H1 (cell line): ENCODE measurements at regions not wholly inside any gene's neighbourhood (a gene's known extent, or its start where the extent isn't known, plus 50 kb on each side); places are given as distances from the start of the nearest gene placed in this dataset.

ENCODE experiments used
- CTCF ChIA-PET: fragments of 300-600 bp; sonication (Branson Sonifier 250); formaldehyde crosslinking; loops from one replicate; lab custom pipeline; 2021; ENCODE audit not compliant: partially characterized antibody; lab: Charles Lee
- POLR2A ChIA-PET: fragments of 300-600 bp; sonication (Branson Sonifier 250); formaldehyde crosslinking; loops from one replicate; lab custom pipeline; 2021; ENCODE audit warnings: inconsistent platforms; ENCODE audit not compliant: partially characterized antibody; lab: Charles Lee
- DNase-seq, 2 experiments: peaks; one replicate each; pipeline versions ENCODE4 v3.0.0 to v3.0.0-alpha.2; 2010 to 2022; ENCODE audit warnings: low spot score in 2 of 2, low read depth in 1 of 2, mixed read lengths in 1 of 2
- FAIRE-seq: peaks from 2 replicates; lab custom pipeline; 2011; peaks lifted over from hg19 to GRCh38; lab: Jason Lieb, UNC
- H2AFZ ChIP-seq: 2 replicates; pipeline ENCODE4 v1.8.1; 2012; ENCODE audit warnings: low read length, inconsistent platforms
- H2AK5ac ChIP-seq: 2 replicates; pipeline ENCODE4 v1.6.1; 2013; ENCODE audit warnings: low read depth, low read length
- H2BK120ac ChIP-seq: replicated peaks from 2 replicates; pipeline ENCODE3; 2013; ENCODE audit warnings: low read depth, low read length, inconsistent platforms
- H2BK12ac ChIP-seq: 2 replicates; pipeline ENCODE4 v1.6.1; 2013; ENCODE audit warnings: low read depth, low read length
- H2BK15ac ChIP-seq: 2 replicates; pipeline ENCODE4 v1.6.1; 2013; ENCODE audit warnings: low read length
- H2BK20ac ChIP-seq: 2 replicates; pipeline ENCODE4 v1.6.1; 2013; ENCODE audit warnings: low read length
- H2BK5ac ChIP-seq: 2 replicates; pipeline ENCODE4 v1.6.1; 2013; ENCODE audit warnings: low read depth, low read length
- H3K14ac ChIP-seq: 2 replicates; pipeline ENCODE4 v1.6.1; 2013; ENCODE audit warnings: inconsistent platforms; ENCODE audit not compliant: insufficient read length
- H3K18ac ChIP-seq: 2 replicates; pipeline ENCODE4 v1.6.1; 2013; ENCODE audit warnings: low read length; ENCODE audit errors: extremely low read depth
- H3K23ac ChIP-seq: 2 replicates; pipeline ENCODE4 v1.6.1; 2013; ENCODE audit warnings: inconsistent platforms; ENCODE audit not compliant: insufficient read length
- H3K23me2 ChIP-seq: 2 replicates; pipeline ENCODE4 v1.6.1; 2013; ENCODE audit warnings: low read depth, low read length
- H3K27ac ChIP-seq: 2 replicates; pipeline ENCODE4 v1.6.1; 2011; ENCODE audit warnings: low read depth, low read length, inconsistent platforms
- H3K27me3 ChIP-seq, 4 experiments: replicated peaks in 1 of 4; 1 replicate in 1 of 4; 2 replicates in 3 of 4; pipeline versions ENCODE4 v1.6.1 to v1.8.1; 2011 to 2013; ENCODE audit warnings: low read length in 3 of 4, mild to moderate bottlenecking in 3 of 4, inconsistent platforms in 2 of 4, mixed read lengths in 2 of 4, moderate library complexity in 1 of 4; ENCODE audit not compliant: control insufficient read depth in 3 of 4, insufficient read depth in 3 of 4; ENCODE audit errors: extremely low read depth in 1 of 4
- H3K36me3 ChIP-seq, 4 experiments: 2 replicates each; pipeline versions ENCODE4 v1.6.1 to v1.8.1; 2011 to 2013; ENCODE audit warnings: mild to moderate bottlenecking in 4 of 4, low read length in 3 of 4, moderate library complexity in 2 of 4, control low read depth in 1 of 4, inconsistent platforms in 1 of 4; ENCODE audit not compliant: insufficient read depth in 4 of 4, control insufficient read depth in 2 of 4
- H3K4ac ChIP-seq: replicated peaks from 2 replicates; pipeline ENCODE3; 2013; ENCODE audit warnings: low read length, low read depth, mixed read lengths, inconsistent platforms; ENCODE audit not compliant: insufficient read length
- H3K4me1 ChIP-seq, 4 experiments: replicated peaks in 1 of 4; 1 replicate in 1 of 4; 2 replicates in 3 of 4; pipeline versions ENCODE4 v1.6.1 to v1.8.1; 2011 to 2013; ENCODE audit warnings: low read length in 3 of 4, inconsistent platforms in 2 of 4, mixed read lengths in 1 of 4; ENCODE audit not compliant: insufficient read depth in 4 of 4, control insufficient read depth in 3 of 4
- H3K4me2 ChIP-seq, 2 experiments: 2 replicates each; pipeline versions ENCODE4 v1.6.1 to v1.8.1; 2011 to 2013; ENCODE audit warnings: low read depth in 2 of 2, low read length in 2 of 2, control low read depth in 1 of 2, inconsistent platforms in 1 of 2, mild to moderate bottlenecking in 1 of 2; ENCODE audit not compliant: insufficient read depth in 1 of 2
- H3K4me3 ChIP-seq, 4 experiments: fragments of 200-600, 300-600 bp in 1 of 4; sonication (generic), shearing (Covaris generic), sonication (Bioruptor Twin) in 1 of 4; 2 replicates each; pipeline versions ENCODE4 v1.5.1 to v1.8.1; 2011 to 2016; ENCODE audit warnings: low read length in 4 of 4, low read depth in 3 of 4, control low read depth in 2 of 4, inconsistent platforms in 2 of 4, mild to moderate bottlenecking in 2 of 4, mixed read lengths in 1 of 4, moderate library complexity in 1 of 4; ENCODE audit not compliant: insufficient read depth in 2 of 4; ENCODE audit errors: extremely low read depth in 1 of 4
- H3K56ac ChIP-seq: replicated peaks from 2 replicates; pipeline ENCODE3; 2013; ENCODE audit warnings: low read depth, mild to moderate bottlenecking, mixed read lengths, low read length, inconsistent platforms; ENCODE audit not compliant: insufficient read length
- H3K79me1 ChIP-seq: 2 replicates; pipeline ENCODE4 v1.6.1; 2013; ENCODE audit warnings: low read depth, low read length, control low read depth
- H3K79me2 ChIP-seq, 2 experiments: 2 replicates each; pipeline versions ENCODE4 v1.6.1 to v1.8.1; 2012 to 2013; ENCODE audit warnings: low read length in 2 of 2, mild to moderate bottlenecking in 2 of 2, inconsistent platforms in 1 of 2; ENCODE audit not compliant: insufficient read depth in 2 of 2, control insufficient read depth in 1 of 2
- H3K9ac ChIP-seq, 4 experiments: replicated peaks in 1 of 4; 1 replicate in 1 of 4; 2 replicates in 3 of 4; pipeline versions ENCODE4 v1.6.1 to v1.8.1; 2011 to 2013; ENCODE audit warnings: low read depth in 3 of 4, low read length in 3 of 4, control low read depth in 2 of 4, mild to moderate bottlenecking in 2 of 4, moderate library complexity in 2 of 4, inconsistent platforms in 1 of 4; ENCODE audit errors: extremely low read depth in 1 of 4
- H3K9me3 ChIP-seq, 2 experiments: 2 replicates each; pipeline versions ENCODE4 v1.6.1 to v1.8.1; 2012 to 2013; ENCODE audit warnings: mild to moderate bottlenecking in 2 of 2, moderate library complexity in 2 of 2, control low read depth in 1 of 2, inconsistent platforms in 1 of 2, low read depth in 1 of 2, low read length in 1 of 2, mixed read lengths in 1 of 2; ENCODE audit not compliant: insufficient read depth in 2 of 2
- H4K20me1 ChIP-seq, 2 experiments: replicated peaks in 1 of 2; 2 replicates each; pipeline versions ENCODE3 to v1.8.1; 2011 to 2013; ENCODE audit warnings: inconsistent platforms in 2 of 2, low read length in 2 of 2, mild to moderate bottlenecking in 1 of 2; ENCODE audit not compliant: insufficient read depth in 2 of 2, control insufficient read depth in 1 of 2
- H4K5ac ChIP-seq: 2 replicates; pipeline ENCODE4 v1.6.1; 2013; ENCODE audit warnings: low read length, low read depth, mixed read lengths, inconsistent platforms; ENCODE audit not compliant: insufficient read length
- H4K8ac ChIP-seq: 2 replicates; pipeline ENCODE4 v1.8.0; 2013; ENCODE audit warnings: mild to moderate bottlenecking, moderate library complexity, low read length, inconsistent platforms; ENCODE audit not compliant: insufficient read depth; ENCODE audit errors: extremely low read depth
- H4K91ac ChIP-seq: replicated peaks from 2 replicates; pipeline ENCODE3; 2013; ENCODE audit warnings: low read length, mixed read lengths, inconsistent platforms; ENCODE audit not compliant: insufficient read length
- CTBP2 ChIP-seq: IDR thresholded peaks from 2 replicates; pipeline ENCODE4 v1.7.0; 2011; ENCODE audit warnings: borderline replicate concordance, mild to moderate bottlenecking, moderate library complexity, mixed read lengths, low read length; ENCODE audit not compliant: insufficient read depth, insufficient read length
- NRF1 ChIP-seq: IDR thresholded peaks from 2 replicates; pipeline ENCODE4 v1.6.1; 2011; ENCODE audit warnings: mild to moderate bottlenecking, low read depth, low read length, improper control_type of control experiment
- SRF ChIP-seq: IDR thresholded peaks from 2 replicates; pipeline ENCODE4 v1.6.1; 2011; ENCODE audit warnings: mild to moderate bottlenecking, low read depth, low read length, moderate library complexity
- WGBS, 2 experiments: shearing (Covaris generic) in 1 of 2; methylation state at CpG; one replicate each; pipeline versions ENCODE4 v1.1.6 to v1.1.7; 2013 to 2015; ENCODE audit warnings: low lambda C conversion rate in 2 of 2, mixed read lengths in 2 of 2, inconsistent platforms in 1 of 2, low coverage in 1 of 2, missing lambda C conversion rate in 1 of 2; ENCODE audit not compliant: insufficient replicate concordance in 2 of 2, insufficient coverage in 1 of 2, insufficient read length in 1 of 2; ENCODE audit errors: extremely low coverage in 1 of 2, missing lambda C conversion rate in 1 of 2; 5-methylcytosine and 5-hydroxymethylcytosine counted together
- TF ChIP-seq, protein P1 (sequence below): IDR thresholded peaks from 2 replicates; pipeline ENCODE4 v1.6.1; 2011; ENCODE audit warnings: low read depth, mild to moderate bottlenecking, low read length; ENCODE audit not compliant: insufficient read depth

DNA sequence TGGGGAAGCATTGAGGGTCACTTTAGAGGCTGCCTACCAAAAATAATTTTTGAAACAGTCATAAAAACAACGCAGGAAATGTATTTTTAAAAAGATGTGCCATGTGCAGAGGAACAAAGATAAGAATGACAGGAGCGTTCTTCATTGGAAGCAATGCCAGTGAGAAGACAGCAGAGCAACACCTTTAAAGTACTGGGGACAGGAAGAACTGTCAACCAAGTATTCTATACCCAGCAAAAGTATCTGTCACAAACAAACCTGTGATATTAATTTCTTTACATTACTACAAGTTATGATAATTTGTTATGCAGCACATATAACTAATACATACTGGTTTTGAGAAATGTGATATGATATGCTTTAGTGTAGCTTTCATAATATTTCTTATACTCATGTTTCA, 675.6 kb downstream of the IRX1 start:
- DNase-seq = no peak
- H3K27me3 ChIP-seq = no peaks in the 10 kb centered on the region
- TF ChIP-seq SRF (no peak), NRF1 (no peak), CTBP2 (no peak)
- TF ChIP-seq, protein P1, sequence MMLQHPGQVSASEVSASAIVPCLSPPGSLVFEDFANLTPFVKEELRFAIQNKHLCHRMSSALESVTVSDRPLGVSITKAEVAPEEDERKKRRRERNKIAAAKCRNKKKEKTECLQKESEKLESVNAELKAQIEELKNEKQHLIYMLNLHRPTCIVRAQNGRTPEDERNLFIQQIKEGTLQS = no peak

More for the DNA sequence above, 675.6 kb downstream of the IRX1 start:
- no peak overlapping the region for H3K56ac ChIP-seq
- H4K5ac ChIP-seq = no peak overlapping the region
- no peaks in the 10 kb centered on the region for H3K23me2 ChIP-seq
- no peak overlapping the region for H2BK20ac ChIP-seq
- CTCF ChIA-PET = no interaction called here
- no peak overlapping the region for H4K8ac ChIP-seq
- no peak for FAIRE-seq
- no peaks in the 10 kb centered on the region for H3K4me1 ChIP-seq
- H3K79me2 ChIP-seq = no peaks in the 10 kb centered on the region
- H2BK5ac ChIP-seq = no peak overlapping the region
- 0 out of 8 replicates have a peak, but pooled peaks cover 0 to 3% (median 0%) of the 10 kb centered on the region in 4 experiments for H3K36me3 ChIP-seq
- no peak overlapping the region for H3K4me2 ChIP-seq
- H2BK12ac ChIP-seq = no peak overlapping the region
- H2AFZ ChIP-seq = no peak overlapping the region
- H3K4me3 ChIP-seq = no peak overlapping the region
- no peak overlapping the region for H3K23ac ChIP-seq
- H3K18ac ChIP-seq = no peak overlapping the region
- H4K91ac ChIP-seq = no peak overlapping the region
- H3K9ac ChIP-seq = no peak overlapping the region
- no peak overlapping the region for H3K27ac ChIP-seq
- H2BK15ac ChIP-seq = no peak overlapping the region
- H3K79me1 ChIP-seq = no peaks in the 10 kb centered on the region
- POLR2A ChIA-PET = no interaction called here
- 85% methylated on average over 2 of the region's 2 CpGs; no CpG with 5 or more reads in 1 of the 2 experiments for WGBS, 2 experiments
- H2BK120ac ChIP-seq = no peak overlapping the region
- H3K4ac ChIP-seq = no peak overlapping the region
- no peak overlapping the region for H2AK5ac ChIP-seq
- H3K9me3 ChIP-seq = peaks cover 3% of the 10 kb centered on the region in 2 experiments; a peak in 1 of 4 replicates
- H4K20me1 ChIP-seq = no peaks in the 10 kb centered on the region
- H3K14ac ChIP-seq = no peak overlapping the region
